Ovary (tissue), 3 donors: ENCODE measurements at regions not wholly inside any gene's neighbourhood (a gene's known extent, or its start where the extent isn't known, plus 50 kb on each side); places are given as distances from the start of the nearest gene placed in this dataset.
"Not testable (repeated sequence)": the region's sequence is repeated elsewhere in the genome, so short reads cannot be mapped to it uniquely, and the experiment has no call there.

ENCODE experiments used
- CTCF ChIP-seq, 3 donors: fragments of 450-650 bp in 2 of 3; fragments of 200-600 bp in 1 of 3; IDR thresholded peaks; one replicate each; pipeline versions ENCODE4 v1.5.1 to v1.8.0; 2016 to 2022; ENCODE audit warnings: antibody characterized with exemption in 3 of 3, mild to moderate bottlenecking in 1 of 3
- POLR2A ChIP-seq: fragments of 450-650 bp; IDR thresholded peaks from one replicate; pipeline ENCODE4 v1.6.1; 2017; ENCODE audit warnings: antibody characterized with exemption, mild to moderate bottlenecking, moderate library complexity
- donor health status: DM: no; HTN: no; CAD: no.

- not testable (repeated sequence) for TF ChIP-seq CTCF (IDR thresholded peaks at IDR 0.05); POLR2A
These were observed 185.8 kb downstream of the NPIPB11 start for GRCh38 chr16:29220647-29221191.
